Panc1 (cell line): ENCODE measurements at regions not wholly inside any gene's neighbourhood (a gene's known extent, or its start where the extent isn't known, plus 50 kb on each side); places are given as distances from the start of the nearest gene placed in this dataset.

Source experiments
- POLR2AphosphoS5 ChIP-seq: IDR thresholded peaks from 2 replicates; pipeline ENCODE4 v1.6.1; 2012; ENCODE audit warnings: mild to moderate bottlenecking, low read depth, low read length, moderate library complexity
- REST ChIP-seq, 2 experiments: IDR thresholded peaks; 2 replicates each; pipeline ENCODE4 v1.6.1; 2011 to 2012; ENCODE audit warnings: low read depth in 2 of 2, control low read depth in 1 of 2, low read length in 1 of 2, mild to moderate bottlenecking in 1 of 2, moderate library complexity in 1 of 2; ENCODE audit not compliant: insufficient read depth in 1 of 2
- TF ChIP-seq, protein P1 (sequence below): fragments of 450-650 bp; IDR thresholded peaks from 2 replicates; pipeline ENCODE4 v1.5.1; 2017; ENCODE audit warnings: mild to moderate bottlenecking

- TF ChIP-seq POLR2AphosphoS5: no peak
- TF ChIP-seq REST (IDR thresholded peaks at IDR 0.05; ENCODE audit: insufficient read depth in 1 of 2, low read depth in 2 of 2, low read length in 1 of 2): no peak
- TF ChIP-seq, protein P1, sequence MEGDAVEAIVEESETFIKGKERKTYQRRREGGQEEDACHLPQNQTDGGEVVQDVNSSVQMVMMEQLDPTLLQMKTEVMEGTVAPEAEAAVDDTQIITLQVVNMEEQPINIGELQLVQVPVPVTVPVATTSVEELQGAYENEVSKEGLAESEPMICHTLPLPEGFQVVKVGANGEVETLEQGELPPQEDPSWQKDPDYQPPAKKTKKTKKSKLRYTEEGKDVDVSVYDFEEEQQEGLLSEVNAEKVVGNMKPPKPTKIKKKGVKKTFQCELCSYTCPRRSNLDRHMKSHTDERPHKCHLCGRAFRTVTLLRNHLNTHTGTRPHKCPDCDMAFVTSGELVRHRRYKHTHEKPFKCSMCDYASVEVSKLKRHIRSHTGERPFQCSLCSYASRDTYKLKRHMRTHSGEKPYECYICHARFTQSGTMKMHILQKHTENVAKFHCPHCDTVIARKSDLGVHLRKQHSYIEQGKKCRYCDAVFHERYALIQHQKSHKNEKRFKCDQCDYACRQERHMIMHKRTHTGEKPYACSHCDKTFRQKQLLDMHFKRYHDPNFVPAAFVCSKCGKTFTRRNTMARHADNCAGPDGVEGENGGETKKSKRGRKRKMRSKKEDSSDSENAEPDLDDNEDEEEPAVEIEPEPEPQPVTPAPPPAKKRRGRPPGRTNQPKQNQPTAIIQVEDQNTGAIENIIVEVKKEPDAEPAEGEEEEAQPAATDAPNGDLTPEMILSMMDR: no peak
These were observed 139.6 kb upstream of the ADAMTS9 start for GRCh38 chr3:64827431-64827830.
